Central memory CD4-positive, alpha-beta T cell (primary cell): ENCODE measurements at regions not wholly inside any gene's neighbourhood (a gene's known extent, or its start where the extent isn't known, plus 50 kb on each side); places are given as distances from the start of the nearest gene placed in this dataset.
"Not testable (repeated sequence)": the region's sequence is repeated elsewhere in the genome, so short reads cannot be mapped to it uniquely, and the experiment has no call there.

Experiments
- DNase-seq: peaks from one replicate; pipeline ENCODE4 v3.0.0; 2022

DNA sequence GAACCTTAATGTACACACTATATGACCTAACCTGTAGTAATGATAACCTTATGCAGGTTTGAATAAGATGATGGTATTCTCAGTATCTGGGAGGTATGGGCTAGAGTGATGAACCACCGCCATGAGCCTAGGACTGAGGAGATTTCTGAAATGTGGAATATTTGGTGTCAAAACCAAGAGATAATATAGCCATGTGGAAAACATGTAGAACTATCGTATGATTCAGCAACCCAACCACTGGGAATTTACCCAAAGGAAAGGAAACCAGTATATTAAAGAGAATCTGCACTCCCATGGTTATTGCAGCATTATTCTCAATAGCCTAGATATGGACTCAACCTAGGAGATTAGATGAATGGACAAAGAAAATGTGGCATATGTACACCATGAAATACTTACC is 271.7 kb upstream of the BTG1 start:
- no peak for DNase-seq

DNA sequence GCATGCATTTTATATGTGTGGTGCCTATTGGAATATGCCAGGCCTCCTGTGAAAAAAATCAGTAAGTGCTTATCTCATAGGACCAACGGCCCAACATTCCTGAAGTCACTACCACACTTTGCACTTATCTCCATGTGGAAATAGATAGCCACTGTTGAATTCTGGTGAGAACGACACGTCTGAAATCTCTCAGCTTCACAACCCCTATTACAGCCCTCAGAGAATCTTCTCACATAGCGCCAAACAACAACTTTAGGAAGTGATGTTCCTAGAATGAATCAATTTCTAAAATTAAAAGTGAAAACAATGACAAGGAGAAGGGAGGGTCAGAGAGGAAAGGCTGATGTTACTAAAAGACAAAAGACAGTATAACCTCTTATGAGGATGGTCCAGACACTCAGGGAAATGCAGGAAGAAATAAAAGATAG is 270.8 kb upstream of the BTG1 start:
- DNase-seq = no peak

DNA sequence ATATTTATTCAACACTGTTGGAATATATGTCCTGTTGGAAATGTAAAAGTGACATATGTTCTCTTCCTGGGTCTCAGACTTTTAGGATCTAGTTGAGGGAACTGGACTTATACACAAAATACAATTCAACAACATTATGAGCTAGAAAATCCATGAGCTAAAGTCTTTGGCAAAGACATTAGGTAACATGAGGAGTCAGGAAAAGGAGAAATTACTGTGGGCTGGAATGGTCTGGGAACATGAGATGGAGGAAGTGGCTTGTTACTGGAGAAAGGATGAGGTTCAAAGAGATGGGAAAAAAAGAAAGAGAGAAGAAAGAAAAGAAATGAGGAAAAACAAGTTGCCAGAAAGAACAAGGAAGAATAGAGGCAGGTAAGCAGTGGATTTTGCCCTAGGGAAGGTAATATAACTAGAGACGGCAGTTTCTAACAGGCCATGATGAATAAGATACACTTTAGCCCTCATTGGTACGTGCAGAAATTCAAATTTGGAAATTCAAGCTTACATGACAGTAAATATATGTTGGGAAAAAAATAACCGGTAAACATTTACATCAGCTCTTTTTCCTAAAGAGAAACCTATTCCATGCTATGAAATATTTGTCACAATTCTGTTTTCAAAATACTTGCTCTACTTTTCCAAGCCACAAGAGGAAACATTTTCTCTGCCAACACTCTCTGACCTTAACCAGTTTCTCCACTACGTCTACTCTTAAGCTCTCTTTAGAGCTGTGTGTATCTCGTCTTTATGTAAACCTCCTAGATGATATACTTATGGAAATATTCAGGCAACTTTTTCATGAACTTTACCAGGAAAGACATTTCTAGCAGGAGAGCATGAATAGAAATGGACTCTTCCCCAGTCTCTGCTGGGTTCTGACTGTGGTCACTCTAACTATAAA is 268.8 kb upstream of the BTG1 start:
- DNase-seq = no peak

DNA sequence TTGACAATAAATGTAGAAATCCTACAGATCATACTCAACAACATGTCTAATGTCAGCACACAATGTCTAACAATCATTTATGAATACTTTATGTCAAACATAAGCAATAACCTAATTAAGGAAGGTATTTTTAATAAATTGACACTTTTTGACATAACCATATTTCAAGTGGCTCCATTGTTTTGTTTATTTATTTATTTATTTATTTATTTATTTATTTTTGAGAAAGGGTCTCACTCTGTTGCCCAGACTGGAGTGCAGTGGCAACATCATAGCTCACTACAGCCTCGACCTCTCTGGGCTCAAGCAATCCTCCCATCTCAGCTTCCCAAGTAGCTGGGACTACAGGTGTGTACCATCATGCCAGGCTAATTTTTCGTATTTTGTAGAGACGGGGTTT is 267.6 kb upstream of the BTG1 start:
- DNase-seq = no peak

DNA sequence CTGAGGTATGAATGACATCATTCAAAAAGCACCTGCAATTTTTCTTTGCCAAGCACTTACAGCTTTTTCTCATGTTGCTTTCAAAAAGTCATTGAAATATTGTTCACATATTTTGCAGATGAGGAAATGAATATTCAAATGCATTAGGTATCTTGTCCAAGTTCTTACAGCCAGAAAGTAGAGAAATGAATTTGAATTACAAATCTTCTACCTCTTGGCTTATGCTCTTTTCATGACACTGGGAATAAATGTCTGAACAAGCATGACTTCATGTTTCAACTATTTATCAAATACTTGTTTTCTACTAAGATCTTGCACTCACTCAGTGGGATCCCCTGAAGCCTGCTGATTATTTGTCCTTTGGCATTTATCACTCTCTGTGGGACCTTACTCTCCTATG is 267.2 kb upstream of the BTG1 start:
- no peak for DNase-seq

DNA sequence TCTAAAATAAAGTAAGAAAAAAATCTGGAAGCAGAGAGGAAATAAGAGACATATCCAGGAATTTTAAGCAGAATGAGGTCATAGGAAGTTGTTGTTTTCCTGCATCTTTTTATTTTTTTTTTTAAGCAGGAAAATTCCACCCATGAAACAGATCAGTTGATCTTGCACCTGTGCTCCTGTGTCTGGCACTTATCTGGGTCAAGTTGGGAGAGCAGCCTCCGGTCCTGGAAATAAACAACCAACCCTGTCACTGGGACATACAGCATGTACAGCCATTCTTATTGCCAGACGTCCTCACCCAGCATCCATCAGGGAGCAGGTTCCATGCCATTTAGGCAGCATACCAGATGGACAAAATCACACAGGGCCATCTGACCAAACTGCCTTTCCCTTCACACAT is 266.0 kb upstream of the BTG1 start:
- DNase-seq = no peak

DNA sequence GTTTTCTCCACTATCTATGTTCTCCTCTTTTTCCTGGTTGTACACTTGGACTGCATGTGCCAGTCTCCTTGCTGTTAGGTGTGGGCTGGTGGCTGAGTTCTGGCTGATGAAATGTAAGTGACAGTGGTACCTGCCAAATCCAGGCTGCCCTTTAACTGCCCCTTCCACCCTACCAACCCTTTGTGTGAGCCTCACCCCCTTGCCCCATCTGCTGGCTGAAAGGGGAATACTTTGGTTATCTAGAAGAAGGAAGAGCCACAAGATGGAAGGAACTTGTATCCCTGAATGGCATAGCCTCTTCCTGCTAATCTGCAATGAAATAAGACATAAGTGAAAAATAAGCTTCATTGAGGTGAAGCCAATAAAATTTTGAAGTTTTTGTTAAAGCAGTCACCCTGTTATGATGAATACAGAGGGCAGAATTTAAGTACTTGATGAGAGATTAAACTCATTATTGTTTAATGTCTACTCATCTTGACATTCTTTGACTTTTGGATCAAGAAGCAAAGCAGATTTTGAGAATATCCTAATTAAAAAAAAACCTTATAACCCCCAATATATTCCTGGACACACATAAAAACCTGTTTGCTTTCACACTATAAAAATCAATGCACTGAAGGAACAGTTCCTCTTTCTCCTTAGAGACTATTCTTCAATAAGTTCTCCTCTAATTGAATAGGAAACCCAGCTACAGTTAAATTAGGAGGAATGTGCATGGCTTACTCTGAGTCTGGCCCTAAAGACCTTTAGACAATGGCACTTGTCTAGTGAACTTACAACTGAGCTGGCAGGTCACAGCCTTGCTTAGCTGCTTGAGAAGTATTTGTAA is 262.6 kb upstream of the BTG1 start:
- peak; percentile 33 for DNase-seq

DNA sequence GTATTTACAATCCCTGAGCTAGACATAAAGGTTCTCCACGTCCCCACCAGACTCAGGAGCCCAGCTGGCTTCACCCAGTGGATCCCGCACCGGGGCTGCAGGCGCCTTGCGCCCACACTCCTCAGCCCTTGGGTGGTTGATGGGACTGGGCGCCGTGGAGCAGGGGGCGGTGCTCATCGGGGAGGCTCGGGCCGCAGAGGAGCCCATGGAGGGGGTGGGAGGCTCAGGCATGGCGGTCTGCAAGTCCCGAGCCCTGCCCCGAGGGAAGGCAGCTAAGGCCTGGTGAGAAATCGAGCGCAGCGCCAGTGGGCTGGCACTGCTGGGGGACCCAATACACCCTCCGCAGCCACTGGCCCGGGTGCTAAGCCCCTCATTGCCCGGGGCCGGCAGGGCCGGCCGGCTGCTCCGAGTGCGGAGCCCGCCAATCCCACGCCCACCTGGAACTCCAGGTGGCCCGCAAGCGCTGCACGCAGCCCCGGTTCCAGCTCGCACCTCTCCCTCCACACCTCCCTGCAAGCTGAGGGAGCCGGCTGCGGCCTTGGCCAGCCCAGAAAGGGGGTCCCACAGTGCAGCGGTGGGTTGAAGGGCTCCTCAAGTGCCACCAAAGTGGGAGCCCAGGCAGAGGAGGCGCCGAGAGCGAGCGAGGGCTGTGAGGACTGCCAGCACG is 260.9 kb upstream of the BTG1 start:
- DNase-seq = not testable (repeated sequence)

DNA sequence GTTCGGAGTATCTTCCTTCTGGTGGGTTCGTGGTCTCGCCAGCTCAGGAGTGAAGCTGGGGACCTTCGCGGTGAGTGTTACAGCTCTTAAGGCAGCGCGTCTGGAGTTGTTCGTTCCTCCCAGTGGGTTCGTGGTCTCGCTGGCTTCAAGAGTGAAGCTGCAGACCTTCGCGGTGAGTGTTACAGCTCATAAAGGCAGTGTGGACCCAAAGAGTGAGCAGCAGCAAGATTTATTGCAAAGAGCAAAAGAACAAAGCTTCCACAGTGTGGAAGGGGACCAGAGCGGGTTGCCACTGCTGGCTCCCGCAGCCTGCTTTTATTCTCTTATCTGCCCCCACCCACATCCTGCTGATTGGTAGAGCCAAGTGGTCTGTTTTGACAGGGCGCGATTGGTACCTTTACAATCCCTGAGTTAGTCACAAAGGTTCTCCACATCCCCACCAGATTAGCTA is 260.2 kb upstream of the BTG1 start:
- peak; percentile 29 for DNase-seq

DNA sequence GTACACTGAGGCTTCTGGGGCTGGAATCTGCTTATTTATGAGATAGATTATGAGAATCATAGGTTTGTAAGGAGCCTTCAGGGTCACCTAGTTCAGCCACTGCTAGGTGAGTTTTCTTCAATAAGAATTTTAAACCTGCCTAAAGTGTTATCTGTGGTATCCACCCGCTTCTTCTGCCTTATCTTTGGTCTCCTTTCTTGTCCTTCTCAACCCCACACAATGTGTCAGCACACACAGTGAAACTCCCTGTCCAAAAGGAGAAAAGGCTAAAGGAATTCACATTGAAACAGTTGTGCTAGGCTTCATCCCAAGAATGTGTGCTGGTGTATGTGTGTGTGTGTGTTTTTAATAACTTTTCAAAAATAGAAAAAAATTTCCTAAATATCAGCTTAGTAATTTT is 259.3 kb upstream of the BTG1 start:
- DNase-seq = no peak

DNA sequence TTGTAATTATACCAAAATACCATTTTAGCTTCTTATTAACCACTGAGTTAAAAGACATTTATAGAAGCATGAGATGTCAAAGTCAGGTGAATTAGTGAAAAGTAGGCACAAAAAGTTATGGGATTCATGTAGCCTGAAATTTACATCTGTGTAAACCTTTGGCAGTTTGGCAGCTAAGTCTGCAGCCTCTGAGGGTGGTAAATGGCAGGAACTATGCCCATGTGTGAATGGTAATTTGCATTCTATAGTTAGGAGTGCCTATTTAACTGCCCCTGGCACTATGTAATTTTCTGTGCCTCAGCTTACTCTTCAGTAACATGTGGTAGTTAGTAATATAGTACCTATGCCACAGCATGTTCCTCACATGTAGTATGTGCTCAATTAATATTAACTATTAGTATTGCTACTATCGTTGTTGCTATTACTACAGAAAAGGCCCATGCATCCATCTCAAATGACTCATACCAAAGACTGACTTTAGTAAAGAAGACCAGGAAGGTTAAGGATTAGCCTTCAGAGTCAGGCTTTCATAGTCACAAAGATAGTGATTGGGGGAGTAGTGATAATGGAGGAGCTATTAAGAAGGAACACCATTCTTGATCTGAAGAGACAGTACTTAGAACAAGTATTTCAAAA is 258.7 kb upstream of the BTG1 start:
- DNase-seq = no peak

DNA sequence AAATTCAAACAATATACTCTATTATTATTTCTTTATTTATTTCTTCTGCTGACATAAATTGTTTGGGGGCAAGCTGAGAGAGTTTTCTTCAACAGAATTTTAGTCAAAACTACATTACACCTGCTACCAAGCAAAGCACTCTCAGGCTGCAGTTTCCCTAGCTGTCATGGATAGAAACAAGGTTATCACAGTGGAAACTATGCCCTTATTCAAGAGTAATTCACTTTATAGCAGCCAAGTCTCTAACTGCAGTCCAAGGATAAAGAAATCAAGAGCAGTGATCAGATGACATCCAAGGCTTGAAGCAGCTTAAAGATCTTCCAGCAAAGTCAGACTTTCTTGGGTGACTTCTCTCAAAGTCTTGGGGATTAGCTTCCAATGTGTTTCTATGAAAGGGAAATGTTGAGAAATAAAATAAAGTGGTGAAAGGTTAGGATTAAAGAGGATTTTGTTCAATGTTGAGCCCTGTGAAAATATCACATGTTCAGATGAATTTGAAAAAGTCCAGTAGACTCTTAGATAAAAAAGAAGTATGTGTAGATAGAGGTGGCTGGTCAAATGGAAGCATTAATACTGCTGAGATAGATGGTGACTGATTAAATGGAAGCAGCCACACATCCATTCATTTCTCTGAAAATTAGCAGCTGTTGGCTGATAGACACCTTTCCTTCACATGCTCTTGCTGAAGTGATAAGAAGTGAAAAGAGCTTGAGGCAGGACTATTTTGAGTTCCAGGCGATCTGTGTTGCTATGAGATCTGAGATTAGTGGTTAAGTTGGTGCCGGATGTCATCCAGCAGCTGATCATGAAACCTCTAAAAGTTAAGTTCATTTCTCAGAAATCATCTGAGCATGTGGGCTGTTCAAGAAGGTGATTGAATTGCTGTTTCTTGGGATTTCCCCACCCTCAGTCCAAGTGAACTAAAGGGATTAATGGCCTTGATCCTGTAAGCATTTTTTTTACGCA is 257.8 kb upstream of the BTG1 start:
- DNase-seq = peak; percentile 80

DNA sequence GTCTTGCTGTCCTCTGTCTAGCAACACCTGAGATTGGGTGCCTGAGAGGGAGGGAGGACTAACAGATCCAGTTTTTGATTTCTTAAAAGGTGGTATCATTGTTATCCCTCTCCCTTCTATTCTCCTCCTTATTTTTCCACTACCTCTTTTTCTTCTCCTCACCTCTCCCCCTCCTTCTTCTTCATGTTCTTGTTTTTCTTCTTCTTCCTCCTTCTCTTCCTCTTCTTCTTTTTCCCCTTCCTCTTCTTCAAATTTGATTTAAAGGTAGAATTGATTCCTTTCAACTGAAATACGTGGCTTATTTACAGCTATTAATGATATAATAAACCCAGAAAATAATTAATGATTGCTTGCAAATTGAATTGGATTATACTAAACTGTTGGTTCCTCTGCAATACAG is 256.8 kb upstream of the BTG1 start:
- DNase-seq = no peak

DNA sequence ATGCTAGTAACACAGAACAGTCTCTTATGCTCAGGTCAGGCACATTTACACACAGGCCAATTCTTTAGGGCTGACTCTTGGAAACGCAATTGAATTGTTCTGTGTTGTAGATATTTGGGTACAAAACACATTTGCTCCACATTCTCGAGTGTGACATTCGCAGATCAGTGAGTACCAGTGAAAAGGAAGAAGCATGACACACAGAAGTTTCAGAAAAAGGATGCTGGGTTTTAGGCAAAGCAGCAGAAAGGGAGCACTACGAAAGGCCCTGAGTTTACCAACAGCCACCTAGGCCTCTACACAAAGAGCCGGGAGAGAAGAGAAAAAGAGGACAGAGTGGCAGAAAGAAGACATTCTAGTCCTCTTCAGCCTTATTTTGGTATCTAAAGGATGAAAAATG is 254.4 kb upstream of the BTG1 start:
- no peak for DNase-seq

DNA sequence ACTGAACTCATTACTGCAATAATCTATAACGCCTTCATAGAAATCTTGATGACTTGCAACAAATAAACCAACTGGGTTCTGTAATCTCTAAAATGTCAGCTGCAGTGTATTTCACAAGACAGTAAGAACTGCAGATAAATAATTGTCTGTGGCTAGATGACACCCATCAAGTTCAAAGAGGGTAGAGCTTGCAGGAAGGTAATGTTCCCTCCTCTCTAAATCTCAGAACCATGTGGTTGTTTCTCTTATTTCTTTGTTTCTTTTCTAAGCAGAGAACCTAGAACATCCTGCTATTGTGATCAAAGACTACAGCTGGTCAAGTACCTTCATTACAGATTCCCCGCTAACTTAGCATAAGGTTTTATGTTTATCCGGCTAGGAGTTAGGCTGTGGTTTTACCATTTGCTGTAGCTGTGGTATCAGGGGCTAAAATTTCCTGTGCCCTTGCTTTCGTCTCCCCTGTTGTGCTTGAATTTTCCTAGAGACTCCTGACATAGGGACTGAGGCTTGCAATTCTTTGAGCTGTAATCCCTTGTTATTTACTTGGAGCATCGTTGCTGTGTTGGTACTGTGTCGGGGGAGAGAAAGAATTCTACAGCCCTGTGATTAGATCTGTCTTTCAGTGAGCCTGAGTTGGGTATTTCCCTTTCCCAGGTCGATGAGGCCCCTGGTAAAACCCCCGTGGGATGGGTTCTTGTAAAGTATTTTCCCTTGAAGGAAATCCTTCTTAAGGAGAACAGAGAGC is 253.1 kb upstream of the BTG1 start:
- peak; percentile 75 for DNase-seq

DNA sequence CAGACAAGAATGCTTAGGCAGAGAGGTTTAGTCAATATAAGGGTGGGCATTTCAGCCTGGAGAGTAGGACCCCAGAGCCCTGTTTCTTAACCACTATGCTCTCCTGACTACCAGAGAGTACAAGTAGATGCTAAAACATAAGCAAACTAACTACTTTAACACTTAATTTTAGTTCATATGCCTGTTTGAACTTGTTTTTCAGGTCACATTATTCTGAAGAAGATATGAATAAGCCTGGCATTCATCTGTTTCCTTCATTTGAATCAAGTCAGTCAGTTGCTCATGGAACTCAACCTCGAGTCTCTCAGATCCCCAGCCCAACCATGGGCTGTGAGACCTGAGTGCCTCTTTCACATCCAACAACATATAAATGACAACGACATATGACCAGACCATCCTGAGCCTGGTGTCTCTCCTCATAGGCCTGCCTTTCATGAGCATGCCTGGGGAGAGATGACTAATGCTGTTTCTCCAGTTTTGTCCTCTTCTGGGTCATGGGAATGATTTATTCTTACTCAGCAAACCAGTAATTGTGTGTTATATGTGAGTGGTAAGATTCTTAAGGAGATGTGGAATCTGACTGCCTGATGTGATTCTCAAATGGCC is 251.1 kb upstream of the BTG1 start:
- DNase-seq = no peak

DNA sequence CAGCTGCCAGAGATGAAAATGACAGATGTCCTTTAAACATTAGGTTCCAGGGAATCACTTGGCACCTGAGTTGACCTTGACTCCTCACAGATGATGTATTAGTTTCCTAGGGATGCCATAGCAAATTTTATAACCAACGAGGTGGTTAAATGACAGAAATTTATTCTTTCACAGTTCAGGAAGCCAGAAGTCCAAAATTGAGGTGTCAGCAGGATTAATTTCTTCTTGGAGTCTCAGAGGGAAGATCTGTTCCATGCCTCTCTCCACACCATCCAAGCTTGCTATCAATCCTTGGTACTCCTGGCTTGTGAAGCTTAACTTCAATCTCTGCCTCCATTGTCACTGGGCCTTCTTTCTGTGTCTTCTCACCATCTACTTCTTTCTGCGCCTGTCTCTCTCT is 249.7 kb upstream of the BTG1 start:
- DNase-seq = no peak

DNA sequence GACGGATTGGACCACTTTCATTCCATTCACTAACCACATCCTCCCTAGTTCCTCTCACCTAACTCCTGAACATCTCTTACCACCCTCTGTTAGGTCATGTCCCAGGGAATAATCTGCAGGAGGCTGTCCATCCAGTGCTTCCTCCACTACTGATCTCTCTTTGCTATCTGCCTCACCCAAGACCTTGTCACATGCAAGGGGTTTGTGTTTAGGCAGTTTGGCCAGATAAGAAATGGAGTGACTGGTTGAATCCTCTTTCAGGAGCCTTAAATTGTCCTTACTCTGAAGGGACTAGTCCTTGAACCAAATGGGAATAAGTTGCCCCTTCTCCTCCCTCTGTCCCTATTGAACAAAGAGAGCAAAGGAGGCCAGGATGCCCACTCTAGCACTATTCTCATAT is 249.2 kb upstream of the BTG1 start:
- DNase-seq = peak; percentile 23

DNA sequence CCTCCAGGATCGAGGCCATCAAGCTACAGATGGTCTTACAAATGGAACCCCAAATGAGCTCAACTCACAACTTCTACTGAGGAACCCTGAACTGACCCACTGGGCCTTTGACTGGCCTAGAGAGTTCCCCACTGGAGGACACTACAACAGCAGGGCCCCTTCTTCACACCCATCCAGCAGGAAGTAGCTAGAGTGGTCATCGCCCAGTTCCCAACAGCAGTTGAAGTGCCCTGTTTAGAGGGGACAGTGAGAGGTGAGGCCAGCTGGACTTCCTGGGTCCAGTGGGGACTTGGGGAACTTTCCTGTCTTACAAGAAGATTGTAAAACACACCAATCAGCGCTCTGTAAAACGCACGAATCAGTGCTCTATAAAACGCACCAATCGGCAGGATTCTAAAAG is 247.9 kb upstream of the BTG1 start:
- DNase-seq = no peak

DNA sequence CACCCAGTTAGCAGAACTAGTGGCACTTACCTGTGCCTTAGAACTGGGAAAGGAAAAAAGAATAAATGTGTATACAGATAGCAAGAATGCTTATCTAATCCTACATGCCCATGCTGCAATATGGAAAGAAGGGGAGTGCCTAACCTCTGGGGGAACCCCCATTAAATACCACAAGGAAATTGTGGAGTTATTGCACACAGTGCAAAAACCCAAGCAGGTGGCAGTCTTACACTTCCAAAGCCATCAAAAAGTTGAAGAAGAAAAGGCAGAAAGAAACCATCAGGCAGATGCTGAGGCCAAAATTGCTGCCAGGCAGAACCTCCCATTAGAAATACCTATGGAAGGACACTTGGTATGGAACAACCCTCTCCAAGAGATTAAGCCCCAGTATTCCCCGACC is 246.1 kb upstream of the BTG1 start:
- not testable (repeated sequence) for DNase-seq
